DOHH2 (cell line): ENCODE measurements at regions not wholly inside any gene's neighbourhood (a gene's known extent, or its start where the extent isn't known, plus 50 kb on each side); places are given as distances from the start of the nearest gene placed in this dataset.

Experiments
- EZH2phosphoT487 ChIP-seq: fragments of 200-600 bp; sonication (generic); IDR thresholded peaks from 2 replicates; pipeline ENCODE4 v1.6.1; 2017; ENCODE audit warnings: borderline replicate concordance, mild to moderate bottlenecking, antibody characterized with exemption, low read length, moderate library complexity, mixed read lengths
- TF ChIP-seq, protein P1 (sequence below): fragments of 200-600 bp; sonication (generic); IDR thresholded peaks from one replicate; pipeline ENCODE4 v1.5.1; 2014; ENCODE audit warnings: antibody characterized with exemption, mild to moderate bottlenecking, low read depth, low read length; ENCODE audit not compliant: poor library complexity, severe bottlenecking

DNA sequence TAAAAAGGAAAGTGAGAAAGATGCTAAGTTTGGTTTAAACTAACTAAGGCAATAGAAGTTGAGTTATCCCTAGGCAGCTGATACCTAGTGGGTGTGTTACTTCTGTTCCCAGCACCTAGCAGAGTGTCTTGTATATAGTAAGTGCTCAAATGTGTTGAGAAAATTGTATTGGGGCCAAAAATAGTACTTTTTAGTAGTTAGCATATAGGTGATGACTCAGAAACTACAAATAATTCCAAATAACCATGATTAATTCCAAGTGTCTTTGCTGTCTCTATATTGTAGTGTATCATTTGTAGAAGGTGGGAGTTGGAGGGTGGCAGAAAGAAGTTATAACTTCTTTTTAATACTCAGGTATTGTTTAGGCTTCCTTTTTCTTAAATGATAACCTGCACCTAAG, 362.7 kb downstream of the RND3 start:
- TF ChIP-seq, protein P1, sequence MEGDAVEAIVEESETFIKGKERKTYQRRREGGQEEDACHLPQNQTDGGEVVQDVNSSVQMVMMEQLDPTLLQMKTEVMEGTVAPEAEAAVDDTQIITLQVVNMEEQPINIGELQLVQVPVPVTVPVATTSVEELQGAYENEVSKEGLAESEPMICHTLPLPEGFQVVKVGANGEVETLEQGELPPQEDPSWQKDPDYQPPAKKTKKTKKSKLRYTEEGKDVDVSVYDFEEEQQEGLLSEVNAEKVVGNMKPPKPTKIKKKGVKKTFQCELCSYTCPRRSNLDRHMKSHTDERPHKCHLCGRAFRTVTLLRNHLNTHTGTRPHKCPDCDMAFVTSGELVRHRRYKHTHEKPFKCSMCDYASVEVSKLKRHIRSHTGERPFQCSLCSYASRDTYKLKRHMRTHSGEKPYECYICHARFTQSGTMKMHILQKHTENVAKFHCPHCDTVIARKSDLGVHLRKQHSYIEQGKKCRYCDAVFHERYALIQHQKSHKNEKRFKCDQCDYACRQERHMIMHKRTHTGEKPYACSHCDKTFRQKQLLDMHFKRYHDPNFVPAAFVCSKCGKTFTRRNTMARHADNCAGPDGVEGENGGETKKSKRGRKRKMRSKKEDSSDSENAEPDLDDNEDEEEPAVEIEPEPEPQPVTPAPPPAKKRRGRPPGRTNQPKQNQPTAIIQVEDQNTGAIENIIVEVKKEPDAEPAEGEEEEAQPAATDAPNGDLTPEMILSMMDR, result no peak
- TF ChIP-seq EZH2phosphoT487, result no peak
